Brain microvascular endothelial cell (primary cell): ENCODE measurements at regions not wholly inside any gene's neighbourhood (a gene's known extent, or its start where the extent isn't known, plus 50 kb on each side); places are given as distances from the start of the nearest gene placed in this dataset.

ENCODE experiments used
- DNase-seq: peaks from one replicate; pipeline ENCODE4 v3.0.0-alpha.2; 2020
- H3K27ac ChIP-seq: fragments of 250-450 bp; sonication (Bioruptor Pico); 2 replicates; pipeline ENCODE4 v1.5.1; 2020; ENCODE audit warnings: mild to moderate bottlenecking, moderate library complexity
- H3K27me3 ChIP-seq: fragments of 250-450 bp; sonication (Bioruptor Pico); replicated peaks from 2 replicates; pipeline ENCODE4 v1.5.1; 2020; ENCODE audit warnings: mild to moderate bottlenecking
- H3K36me3 ChIP-seq: fragments of 250-450 bp; sonication (Bioruptor Pico); replicated peaks from 2 replicates; pipeline ENCODE4 v1.5.1; 2020; ENCODE audit warnings: mild to moderate bottlenecking
- H3K4me3 ChIP-seq: 2 replicates; pipeline ENCODE4 v1.5.1; 2011; ENCODE audit warnings: low read depth, mild to moderate bottlenecking, control low read depth, low read length, moderate library complexity
- CTCF ChIP-seq: IDR thresholded peaks from 2 replicates; pipeline ENCODE4 v1.5.1; 2011; ENCODE audit warnings: low read depth, mild to moderate bottlenecking, moderate library complexity, low read length, control low read depth, inconsistent platforms; ENCODE audit errors: missing control alignments
- in situ Hi-C: cut with HindIII; loops from 2 replicates; pipeline ENCODE4 v1.10.0; 2017; ENCODE audit warnings: low sequenced_read_pairs, low pct_ligation_motif_present

GRCh38 chr2:7523481-7524120 lies 606.4 kb downstream of the RNF144A start:
- no peak overlapping the region for H3K27ac ChIP-seq
- in situ Hi-C loops, result no loop called here

GRCh38 chr2:7524195-7524594 lies 607.0 kb downstream of the RNF144A start:
- DNase-seq, result no peak
- H3K4me3 ChIP-seq, result no peak overlapping the region
- H3K36me3 ChIP-seq, result no peaks in the 10 kb centered on the region
- H3K27me3 ChIP-seq, result no peaks in the 10 kb centered on the region
- no peak for TF ChIP-seq CTCF
- in situ Hi-C loops, result no loop called here
- no peak overlapping the region for H3K27ac ChIP-seq

More at GRCh38 chr2:7523481-7524120, 606.4 kb downstream of the RNF144A start:
- Histone ChIP-seq H3K4me3 (no peak overlapping the region), H3K36me3 (no peaks in the 10 kb centered on the region), H3K27me3 (no peaks in the 10 kb centered on the region)
- no peak for DNase-seq
- no peak for TF ChIP-seq CTCF

GRCh38 chr2:7525746-7526145 lies 608.5 kb downstream of the RNF144A start:
- DNase-seq, result no peak
- Histone ChIP-seq H3K36me3 (no peaks in the 10 kb centered on the region), H3K27ac (no peak overlapping the region), H3K27me3 (no peaks in the 10 kb centered on the region), H3K4me3 (no peak overlapping the region)
- in situ Hi-C loops, result no loop called here
- TF ChIP-seq CTCF, result no peak

GRCh38 chr2:7527165-7527722 lies 610.0 kb downstream of the RNF144A start:
- Histone ChIP-seq H3K4me3 (no peak overlapping the region), H3K27ac (no peak overlapping the region), H3K27me3 (no peaks in the 10 kb centered on the region), H3K36me3 (no peaks in the 10 kb centered on the region)
- in situ Hi-C loops, result no loop called here
- no peak for DNase-seq
- TF ChIP-seq CTCF, result no peak

GRCh38 chr2:7530001-7530400 lies 612.8 kb downstream of the RNF144A start:
- Histone ChIP-seq H3K4me3 (no peak overlapping the region), H3K27ac (no peak overlapping the region), H3K27me3 (no peaks in the 10 kb centered on the region), H3K36me3 (no peaks in the 10 kb centered on the region)
- in situ Hi-C loops, result no loop called here
- TF ChIP-seq CTCF, result no peak
- DNase-seq, result no peak

GRCh38 chr2:7539077-7539476 lies 621.9 kb downstream of the RNF144A start:
- H3K36me3 ChIP-seq, result no peaks in the 10 kb centered on the region
- TF ChIP-seq CTCF, result no peak
- H3K27ac ChIP-seq, result peak overlapping the region; percentile 79
- DNase-seq, result peak; percentile 0
- H3K27me3 ChIP-seq, result no peaks in the 10 kb centered on the region
- in situ Hi-C loops, result no loop called here
- no peak overlapping the region for H3K4me3 ChIP-seq
